Mesothelial cell of epicardium (in vitro differentiated cells): ENCODE measurements at regions not wholly inside any gene's neighbourhood (a gene's known extent, or its start where the extent isn't known, plus 50 kb on each side); places are given as distances from the start of the nearest gene placed in this dataset.

Experiments used
- DNase-seq, 2 experiments: peaks; one replicate each; pipeline ENCODE4 v3.0.0; 2021; ENCODE audit warnings: low spot score in 2 of 2; ENCODE audit not compliant: unreplicated experiment in 2 of 2
- H3K27ac Mint-ChIP-seq: 2 replicates; pipeline ENCODE4 v1.8.0; 2021; ENCODE audit warnings: mixed read lengths
- H3K27me3 Mint-ChIP-seq: 2 replicates; pipeline ENCODE4 v1.8.0; 2021; ENCODE audit warnings: low read depth, mixed read lengths
- H3K36me3 Mint-ChIP-seq: 2 replicates; pipeline ENCODE4 v1.8.0; 2021; ENCODE audit warnings: mixed read lengths
- H3K4me1 Mint-ChIP-seq: 2 replicates; pipeline ENCODE4 v1.8.0; 2021; ENCODE audit warnings: mixed read lengths
- H3K4me3 Mint-ChIP-seq: 2 replicates; pipeline ENCODE4 v1.8.0; 2021; ENCODE audit warnings: mild to moderate bottlenecking, moderate library complexity, mixed read lengths
- H3K9me3 Mint-ChIP-seq: 2 replicates; pipeline ENCODE4 v1.8.0; 2021; ENCODE audit warnings: mixed read lengths
- TF ChIP-seq, protein P1 (sequence below): fragments of 200-600 bp; sonication (generic); IDR thresholded peaks from one replicate; pipeline ENCODE4 v1.5.0; 2021; ENCODE audit warnings: antibody characterized with exemption; ENCODE audit not compliant: unreplicated experiment

DNA sequence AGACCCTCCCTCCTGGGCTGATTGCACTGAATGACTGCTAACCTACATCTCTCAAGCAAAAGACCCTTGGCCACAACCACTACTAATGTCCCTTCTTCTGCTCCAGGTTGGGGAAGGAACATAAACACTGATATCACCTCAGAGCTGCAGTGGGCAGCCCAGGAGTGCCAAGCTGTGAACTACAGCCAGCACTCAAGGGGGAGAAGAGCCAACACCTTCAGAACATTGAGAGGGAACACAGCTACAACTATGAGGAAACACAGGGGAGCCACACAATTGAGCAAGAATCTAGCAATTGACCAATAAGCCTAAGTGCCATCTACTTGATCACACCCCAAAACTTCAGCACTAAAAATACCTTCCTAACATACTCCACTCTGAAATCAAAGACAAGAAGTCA is 222.8 kb downstream of the SPATA18 start:
- H3K27ac Mint-ChIP-seq, result no peak overlapping the region
- no peaks in the 10 kb centered on the region for H3K4me1 Mint-ChIP-seq
- H3K4me3 Mint-ChIP-seq, result no peak overlapping the region
- DNase-seq, result no peak
- TF ChIP-seq, protein P1, sequence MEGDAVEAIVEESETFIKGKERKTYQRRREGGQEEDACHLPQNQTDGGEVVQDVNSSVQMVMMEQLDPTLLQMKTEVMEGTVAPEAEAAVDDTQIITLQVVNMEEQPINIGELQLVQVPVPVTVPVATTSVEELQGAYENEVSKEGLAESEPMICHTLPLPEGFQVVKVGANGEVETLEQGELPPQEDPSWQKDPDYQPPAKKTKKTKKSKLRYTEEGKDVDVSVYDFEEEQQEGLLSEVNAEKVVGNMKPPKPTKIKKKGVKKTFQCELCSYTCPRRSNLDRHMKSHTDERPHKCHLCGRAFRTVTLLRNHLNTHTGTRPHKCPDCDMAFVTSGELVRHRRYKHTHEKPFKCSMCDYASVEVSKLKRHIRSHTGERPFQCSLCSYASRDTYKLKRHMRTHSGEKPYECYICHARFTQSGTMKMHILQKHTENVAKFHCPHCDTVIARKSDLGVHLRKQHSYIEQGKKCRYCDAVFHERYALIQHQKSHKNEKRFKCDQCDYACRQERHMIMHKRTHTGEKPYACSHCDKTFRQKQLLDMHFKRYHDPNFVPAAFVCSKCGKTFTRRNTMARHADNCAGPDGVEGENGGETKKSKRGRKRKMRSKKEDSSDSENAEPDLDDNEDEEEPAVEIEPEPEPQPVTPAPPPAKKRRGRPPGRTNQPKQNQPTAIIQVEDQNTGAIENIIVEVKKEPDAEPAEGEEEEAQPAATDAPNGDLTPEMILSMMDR, result no peak
- peaks cover 2% of the 10 kb centered on the region for H3K36me3 Mint-ChIP-seq
- peaks cover 34% of the 10 kb centered on the region for H3K9me3 Mint-ChIP-seq
- peaks cover 2% of the 10 kb centered on the region for H3K27me3 Mint-ChIP-seq

DNA sequence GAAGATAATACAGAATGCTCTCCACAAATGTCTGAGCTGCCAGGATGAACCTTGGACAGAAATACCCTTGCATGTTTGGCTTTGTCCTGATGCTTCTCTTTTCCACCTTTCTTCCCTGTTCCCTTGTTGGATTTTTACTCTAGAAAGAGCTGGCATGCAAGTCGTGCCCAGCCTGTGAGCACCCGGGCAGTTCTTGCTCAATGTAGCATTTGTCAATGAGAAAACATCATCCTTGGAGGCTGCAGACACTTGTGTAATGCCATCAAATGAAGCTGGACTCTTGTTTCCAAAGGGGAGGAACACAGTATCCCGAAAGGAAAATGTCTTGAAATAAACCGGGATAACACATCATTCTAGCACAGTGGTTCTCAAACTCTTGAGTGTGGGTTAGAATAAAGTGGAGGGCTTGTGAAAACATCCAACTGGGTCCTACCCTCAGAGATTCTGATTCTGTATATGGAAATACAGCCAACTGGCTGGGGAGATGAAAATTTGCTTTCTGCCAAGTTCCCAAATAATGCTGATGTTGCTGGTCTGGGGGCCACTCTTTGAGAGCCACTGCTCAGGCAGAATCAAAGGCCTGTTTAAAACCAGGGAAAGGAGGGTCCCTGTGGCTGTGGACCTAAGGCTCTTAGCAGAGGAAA is 237.2 kb downstream of the SPATA18 start:
- Mint-ChIP-seq H3K27ac (no peak overlapping the region), H3K36me3 (no peaks in the 10 kb centered on the region), H3K27me3 (no peaks in the 10 kb centered on the region), H3K4me3 (no peak overlapping the region), H3K4me1 (no peaks in the 10 kb centered on the region), H3K9me3 (peaks cover 7% of the 10 kb centered on the region)
- no peak for DNase-seq
- TF ChIP-seq, protein P1, result no peak

DNA sequence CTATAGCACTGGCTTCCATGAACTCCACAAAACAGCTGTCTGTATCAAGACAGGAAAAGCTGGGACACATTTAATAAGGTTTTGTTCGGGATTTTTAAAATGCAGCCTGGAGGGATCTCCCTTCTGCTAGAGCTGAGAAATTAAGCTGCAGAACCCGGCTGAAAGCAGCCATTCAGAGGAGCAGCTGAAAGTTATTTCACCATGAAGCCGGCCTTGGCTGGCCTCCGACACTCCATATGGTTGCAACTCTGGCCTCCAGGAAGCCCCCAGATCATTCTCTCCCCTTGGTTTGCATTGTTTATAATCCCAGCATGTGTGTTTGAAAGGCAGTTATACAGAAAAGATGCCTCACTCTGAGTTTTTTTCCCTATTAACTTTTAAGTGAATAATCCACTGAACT is 239.4 kb downstream of the SPATA18 start:
- no peak overlapping the region for H3K4me3 Mint-ChIP-seq
- no peaks in the 10 kb centered on the region for H3K36me3 Mint-ChIP-seq
- H3K9me3 Mint-ChIP-seq, result no peaks in the 10 kb centered on the region
- DNase-seq, result no peak
- no peaks in the 10 kb centered on the region for H3K4me1 Mint-ChIP-seq
- no peaks in the 10 kb centered on the region for H3K27me3 Mint-ChIP-seq
- TF ChIP-seq, protein P1, result no peak
- no peak overlapping the region for H3K27ac Mint-ChIP-seq

DNA sequence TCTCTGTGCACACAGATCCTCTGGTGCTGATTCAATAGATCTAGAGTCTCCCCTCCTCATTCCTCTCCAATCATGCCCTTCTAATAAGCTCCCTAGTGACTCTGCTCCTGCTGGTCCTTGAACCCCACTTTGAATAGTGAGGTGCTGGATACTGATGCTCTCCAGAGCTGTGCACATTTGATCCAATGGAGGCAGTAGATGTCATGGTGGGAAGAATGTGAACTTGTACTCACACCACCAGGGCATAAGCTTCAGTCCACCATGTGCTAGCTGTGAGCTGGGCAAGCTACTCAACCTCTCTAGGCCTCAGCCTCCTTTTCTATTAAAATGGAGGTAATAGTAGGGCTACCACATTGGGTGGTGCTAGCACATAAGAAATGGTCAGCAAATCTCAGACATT is 241.1 kb downstream of the SPATA18 start:
- no peak overlapping the region for H3K27ac Mint-ChIP-seq
- H3K4me1 Mint-ChIP-seq, result no peaks in the 10 kb centered on the region

DNA sequence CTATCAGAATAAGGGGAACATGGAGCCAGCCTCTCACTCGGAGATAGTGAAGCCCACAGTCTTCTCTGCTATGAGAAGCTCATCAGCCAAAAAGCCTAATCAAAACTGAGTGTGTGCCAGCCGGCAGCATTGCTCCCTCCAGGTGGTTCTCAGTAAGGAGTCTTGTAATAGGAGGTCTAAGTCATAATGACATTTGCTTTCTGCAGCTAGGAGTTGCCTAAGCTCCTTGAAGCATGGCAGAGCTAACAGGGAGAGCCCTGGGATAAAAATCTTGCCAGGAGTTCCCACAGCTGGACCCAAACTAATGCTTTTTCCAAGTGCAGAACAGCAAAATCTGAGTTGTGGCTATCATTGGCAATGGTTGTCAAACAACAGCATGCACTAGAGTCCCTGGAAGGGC is 245.2 kb downstream of the SPATA18 start:
- TF ChIP-seq, protein P1, result no peak
- H3K36me3 Mint-ChIP-seq, result no peaks in the 10 kb centered on the region
- no peaks in the 10 kb centered on the region for H3K4me1 Mint-ChIP-seq
- no peaks in the 10 kb centered on the region for H3K27me3 Mint-ChIP-seq
- H3K27ac Mint-ChIP-seq, result no peak overlapping the region
- DNase-seq, result no peak
- no peak overlapping the region for H3K4me3 Mint-ChIP-seq
- no peaks in the 10 kb centered on the region for H3K9me3 Mint-ChIP-seq

More for the DNA sequence above, 241.1 kb downstream of the SPATA18 start:
- TF ChIP-seq, protein P1, result no peak
- DNase-seq, result no peak
- Mint-ChIP-seq H3K36me3 (no peaks in the 10 kb centered on the region), H3K4me3 (no peak overlapping the region), H3K27me3 (no peaks in the 10 kb centered on the region), H3K9me3 (no peaks in the 10 kb centered on the region)

DNA sequence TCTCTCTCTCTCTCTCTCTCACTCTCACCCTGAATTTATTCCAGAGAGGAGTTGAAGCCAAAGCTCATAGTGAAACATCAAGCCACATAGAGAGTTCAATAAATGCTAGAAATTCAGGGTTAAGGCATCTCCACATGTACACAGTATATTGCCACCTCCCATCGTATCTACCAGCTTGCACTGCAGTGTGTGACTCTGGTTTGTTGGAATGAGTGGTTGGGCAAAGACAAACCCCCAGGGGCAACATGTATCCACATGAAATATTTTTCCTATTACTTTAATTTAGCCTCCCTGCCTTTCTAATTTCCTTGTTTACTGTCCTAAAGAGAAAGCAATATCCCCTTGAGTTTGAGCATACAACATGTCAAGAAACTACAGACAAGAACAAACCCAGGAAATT is 247.3 kb downstream of the SPATA18 start:
- no peaks in the 10 kb centered on the region for H3K9me3 Mint-ChIP-seq
- TF ChIP-seq, protein P1, result no peak
- no peak overlapping the region for H3K4me3 Mint-ChIP-seq
- H3K36me3 Mint-ChIP-seq, result no peaks in the 10 kb centered on the region
- no peak overlapping the region for H3K27ac Mint-ChIP-seq
- no peaks in the 10 kb centered on the region for H3K27me3 Mint-ChIP-seq
- no peaks in the 10 kb centered on the region for H3K4me1 Mint-ChIP-seq
- DNase-seq, result no peak
